ENCODE measurements at regions not wholly inside any gene's neighbourhood (a gene's known extent, or its start where the extent isn't known, plus 50 kb on each side); places are given as distances from the start of the nearest gene placed in this dataset.
A peak's percentile ranks its signal among the peaks of the same experiment; 100 is the strongest.

GRCh38 chr5:60510049-60510448 lies 189.9 kb downstream of the DEPDC1B start:
- WGBS (ENCODE audit: extremely low coverage, insufficient read length, low lambda C conversion rate): no CpG with 5 or more reads among the region's 3 CpGs
- Mint-ChIP-seq H3K36me3 (ENCODE audit: insufficient read depth in 1 of 3, low read depth in 3 of 3) (no peaks in the 10 kb centered on the region), H3K27me3 (ENCODE audit: low read depth) (no peaks in the 10 kb centered on the region), H3K4me3 (no peak overlapping the region), H3K4me1 (peaks cover 12 to 13% of the 10 kb centered on the region in 2 experiments), H3K9me3 (no peaks in the 10 kb centered on the region), H3K27ac (peak overlapping the region in 2 of 3 experiments; percentile 1 to 62; a peak in 2 of 7 replicates)
- Histone ChIP-seq H2BK12ac (ENCODE audit: insufficient read length, low read depth, low read length) (no peak overlapping the region), H3K23me2 (ENCODE audit: insufficient read length, low read depth, low read length, poor library complexity, severe bottlenecking) (no peaks in the 10 kb centered on the region), H3K4me2 (ENCODE audit: insufficient read depth, insufficient read length, low read length) (no peak overlapping the region), H2AFZ (ENCODE audit: low read length) (no peak overlapping the region), H4K5ac (ENCODE audit: insufficient read length, low read depth, low read length) (no peak overlapping the region), H2AK5ac (ENCODE audit: insufficient read length, low read length) (no peak overlapping the region), H3K23ac (ENCODE audit: insufficient read length, low read depth, low read length) (no peak overlapping the region), H2BK5ac (ENCODE audit: insufficient read length, low read length) (no peak overlapping the region), H2BK120ac (ENCODE audit: low read depth, low read length, poor library complexity, severe bottlenecking) (no peak overlapping the region), H3K18ac (ENCODE audit: insufficient read length, low read depth, low read length) (no peak overlapping the region), H3K27ac (ENCODE audit: insufficient read length, low read depth, low read length) (no peak overlapping the region), H4K91ac (ENCODE audit: insufficient read length, low read depth, low read length) (no peak overlapping the region), H2BK15ac (ENCODE audit: low read depth, low read length) (no peak overlapping the region), H3K79me2 (ENCODE audit: insufficient read depth, low read length) (no peaks in the 10 kb centered on the region), H3K4me1 (ENCODE audit: insufficient read depth, low read length) (no peaks in the 10 kb centered on the region), H3K56ac (ENCODE audit: insufficient read length, low read depth, low read length) (no peak overlapping the region), H3K9me3 (ENCODE audit: control insufficient read depth, low read depth, low read length) (no peaks in the 10 kb centered on the region), H3K4ac (ENCODE audit: low read depth, low read length) (no peak overlapping the region), H3K79me1 (ENCODE audit: insufficient read depth, low read depth, low read length, poor library complexity, severe bottlenecking) (no peaks in the 10 kb centered on the region), H2BK20ac (ENCODE audit: low read depth, low read length, poor library complexity, severe bottlenecking) (no peak overlapping the region), H3K14ac (ENCODE audit: insufficient read depth, low read length) (no peak overlapping the region), H4K20me1 (ENCODE audit: control insufficient read depth, insufficient read depth, insufficient read length) (no peaks in the 10 kb centered on the region), H3K9ac (ENCODE audit: extremely low read depth, insufficient read length, low read length) (no peak overlapping the region), H3K27me3 (ENCODE audit: insufficient read depth, low read length) (no peaks in the 10 kb centered on the region), H4K8ac (replicated peaks; ENCODE audit: insufficient read length, low read depth, low read length) (no peak overlapping the region), H3T11ph (ENCODE audit: low read length) (no peak overlapping the region)
- TF ChIP-seq CTCF (conservative IDR thresholded peaks at IDR 0.05): no peak
- DNase-seq: no peak

Data from H9 (cell line).